GM23338 (cell line): ENCODE measurements at regions not wholly inside any gene's neighbourhood (a gene's known extent, or its start where the extent isn't known, plus 50 kb on each side); places are given as distances from the start of the nearest gene placed in this dataset.

ENCODE experiments used
- ATAC-seq: fragments of 200-7000 bp; cut with Tn5 transposase; 3 replicates; pipeline ENCODE4 v1.9.1; 2020
- DNase-seq: peaks from one replicate; pipeline ENCODE4 v3.0.0-alpha.2; 2015; ENCODE audit warnings: low spot score
- H2AFZ ChIP-seq: fragments of 200-600 bp; sonication (generic); 2 replicates; pipeline ENCODE4 v1.8.0; 2016; ENCODE audit warnings: antibody characterized with exemption, mild to moderate bottlenecking, moderate library complexity
- H3F3A ChIP-seq: fragments of 200-600 bp; sonication (generic); replicated peaks from 2 replicates; pipeline ENCODE4 v1.8.0; 2017; ENCODE audit warnings: antibody characterized with exemption, mixed run types, low read depth
- H3K27ac ChIP-seq: fragments of 200-600 bp; sonication (generic); 2 replicates; pipeline ENCODE4 v1.6.1; 2016; ENCODE audit warnings: low read depth
- H3K27me3 ChIP-seq: fragments of 200-600 bp; sonication (generic); 2 replicates; pipeline ENCODE4 v1.8.0; 2016; ENCODE audit warnings: mild to moderate bottlenecking, mixed run types, moderate library complexity; ENCODE audit not compliant: insufficient read depth
- H3K36me3 ChIP-seq: fragments of 200-600 bp; sonication (generic); 2 replicates; pipeline ENCODE4 v1.8.0; 2016; ENCODE audit warnings: mild to moderate bottlenecking; ENCODE audit not compliant: insufficient read depth
- H3K4me1 ChIP-seq: fragments of 200-600 bp; sonication (generic); 2 replicates; pipeline ENCODE4 v1.8.0; 2016; ENCODE audit warnings: mild to moderate bottlenecking, moderate library complexity; ENCODE audit not compliant: insufficient read depth
- H3K4me2 ChIP-seq: fragments of 200-600 bp; sonication (generic); 2 replicates; pipeline ENCODE4 v1.7.1; 2017; ENCODE audit warnings: mixed run types
- H3K4me3 ChIP-seq: fragments of 200-600 bp; sonication (generic); 2 replicates; pipeline ENCODE4 v1.6.1; 2016; ENCODE audit warnings: mixed run types
- H3K79me2 ChIP-seq: fragments of 200-600 bp; sonication (generic); replicated peaks from 2 replicates; pipeline ENCODE4 v1.8.0; 2017; ENCODE audit warnings: mild to moderate bottlenecking; ENCODE audit not compliant: insufficient read depth
- H3K9me2 ChIP-seq: fragments of 200-600 bp; sonication (generic); 2 replicates; pipeline ENCODE4 v1.8.0; 2017; ENCODE audit not compliant: insufficient read depth
- H4K20me1 ChIP-seq: fragments of 200-600 bp; sonication (generic); replicated peaks from 2 replicates; pipeline ENCODE4 v1.8.0; 2017; ENCODE audit warnings: mild to moderate bottlenecking; ENCODE audit not compliant: insufficient read depth
- H3K27ac Mint-ChIP-seq: 2 replicates; pipeline ENCODE4 v1.8.0; 2020; ENCODE audit warnings: inconsistent platforms, mild to moderate bottlenecking, moderate library complexity, mixed read lengths
- H3K27me3 Mint-ChIP-seq: 3 replicates; pipeline ENCODE4 v1.8.0; 2022; ENCODE audit warnings: low read depth, mild to moderate bottlenecking, moderate library complexity, mixed read lengths, inconsistent platforms; ENCODE audit not compliant: insufficient read depth, poor library complexity
- H3K36me3 Mint-ChIP-seq: 3 replicates; pipeline ENCODE4 v1.8.0; 2021; ENCODE audit warnings: low read depth, mild to moderate bottlenecking, inconsistent platforms, moderate library complexity, mixed read lengths
- H3K4me1 Mint-ChIP-seq: 3 replicates; pipeline ENCODE4 v1.8.0; 2020; ENCODE audit warnings: mild to moderate bottlenecking, inconsistent platforms, mixed read lengths
- H3K4me3 Mint-ChIP-seq: 3 replicates; pipeline ENCODE4 v1.8.0; 2021; ENCODE audit warnings: moderate library complexity, mild to moderate bottlenecking, inconsistent platforms, mixed read lengths
- H3K9me3 Mint-ChIP-seq: 3 replicates; pipeline ENCODE4 v1.8.0; 2020; ENCODE audit warnings: moderate library complexity, mild to moderate bottlenecking, inconsistent platforms, mixed read lengths
- CREB1 ChIP-seq: fragments of 250-450 bp; sonication (Bioruptor Pico); IDR thresholded peaks from 2 replicates; pipeline ENCODE4 v1.5.0; 2020; ENCODE audit warnings: low read depth, mild to moderate bottlenecking, moderate library complexity
- CTCF ChIP-seq, 2 experiments: fragments of 200-600 bp in 1 of 2; sonication (generic) in 1 of 2; conservative IDR thresholded peaks; 2 replicates each; pipeline versions ENCODE4 v1.5.1 to v1.6.1; 2016 to 2017; ENCODE audit warnings: antibody characterized with exemption in 2 of 2, low read depth in 2 of 2, mild to moderate bottlenecking in 2 of 2, moderate library complexity in 1 of 2
- ETS1 ChIP-seq: IDR thresholded peaks from 2 replicates; pipeline ENCODE4 v1.6.1; 2016; ENCODE audit warnings: antibody characterized with exemption
- EZH2 ChIP-seq: fragments of 200-600 bp; sonication (generic); IDR thresholded peaks from one replicate; pipeline ENCODE4 v1.8.0; 2017; ENCODE audit warnings: antibody characterized with exemption, mild to moderate bottlenecking, low read depth; ENCODE audit not compliant: unreplicated experiment
- EZH2phosphoT487 ChIP-seq: fragments of 200-600 bp; sonication (generic); IDR thresholded peaks from one replicate; pipeline ENCODE4 v1.8.1; 2018; ENCODE audit warnings: antibody characterized with exemption; ENCODE audit not compliant: unreplicated experiment
- JUNB ChIP-seq: IDR thresholded peaks from one replicate; pipeline ENCODE4 v1.6.1; 2016; ENCODE audit warnings: antibody characterized with exemption; ENCODE audit not compliant: unreplicated experiment
- NANOG ChIP-seq: IDR thresholded peaks from 2 replicates; pipeline ENCODE4 v1.6.1; 2016; ENCODE audit warnings: antibody characterized with exemption, borderline replicate concordance
- POLR2AphosphoS5 ChIP-seq: IDR thresholded peaks from 2 replicates; pipeline ENCODE4 v1.6.1; 2016; ENCODE audit warnings: antibody characterized with exemption, low read depth
- REST ChIP-seq: IDR thresholded peaks from one replicate; pipeline ENCODE4 v1.6.1; 2018; ENCODE audit warnings: antibody characterized with exemption; ENCODE audit not compliant: unreplicated experiment
- STAT1 ChIP-seq: IDR thresholded peaks from one replicate; pipeline ENCODE4 v1.6.1; 2016; ENCODE audit warnings: antibody characterized with exemption; ENCODE audit not compliant: unreplicated experiment
- ZNF114 ChIP-seq: fragments of 250-450 bp; sonication (Bioruptor Pico); IDR thresholded peaks from 2 replicates; pipeline ENCODE4 v1.5.0; 2020; ENCODE audit warnings: mild to moderate bottlenecking, moderate library complexity
- ZNF331 ChIP-seq: fragments of 250-450 bp; sonication (Bioruptor Pico); IDR thresholded peaks from 2 replicates; pipeline ENCODE4 v1.5.0; 2020; ENCODE audit warnings: low read depth, mild to moderate bottlenecking, moderate library complexity
- ZNF462 ChIP-seq: fragments of 250-450 bp; sonication (Bioruptor Pico); IDR thresholded peaks from 2 replicates; pipeline ENCODE4 v1.5.0; 2020; ENCODE audit warnings: mild to moderate bottlenecking, moderate library complexity

- TF ChIP-seq ZNF331 (CRISPR knock-in tag), result no peak
- TF ChIP-seq ZNF462 (CRISPR knock-in tag), result no peak
- TF ChIP-seq NANOG, result no peak
- no peak for TF ChIP-seq EZH2phosphoT487
- TF ChIP-seq CTCF (conservative IDR thresholded peaks at IDR 0.05; ENCODE audit: low read depth in 2 of 2), result no peak
- no peak for TF ChIP-seq EZH2
- no peak for TF ChIP-seq REST
- TF ChIP-seq POLR2AphosphoS5, result no peak
- no peak for TF ChIP-seq CREB1 (CRISPR knock-in tag)
- TF ChIP-seq JUNB, result no peak
- no peak for TF ChIP-seq STAT1
- no peak for TF ChIP-seq ZNF114 (CRISPR knock-in tag)
- TF ChIP-seq ETS1, result no peak
- Mint-ChIP-seq H3K4me3 (no peak overlapping the region), H3K9me3 (no peaks in the 10 kb centered on the region; the same call in 2 of the 3 replicates), H3K27ac (no peak overlapping the region), H3K27me3 (peaks cover 22% of the 10 kb centered on the region), H3K4me1 (peaks cover 50% of the 10 kb centered on the region), H3K36me3 (no peaks in the 10 kb centered on the region)
- H3K4me3 ChIP-seq, result no peak overlapping the region
- no peak overlapping the region for H3K4me2 ChIP-seq
- ATAC-seq (no peak), DNase-seq (peak; percentile 38)
- no peaks in the 10 kb centered on the region for H4K20me1 ChIP-seq
- H3K9me2 ChIP-seq, result no peaks in the 10 kb centered on the region
- H2AFZ ChIP-seq, result no peak overlapping the region
- H3F3A ChIP-seq, result peaks cover 25% of the 10 kb centered on the region
- no peaks in the 10 kb centered on the region for H3K27me3 ChIP-seq
- H3K36me3 ChIP-seq, result no peaks in the 10 kb centered on the region
- H3K4me1 ChIP-seq, result peaks cover 37% of the 10 kb centered on the region
- H3K27ac ChIP-seq, result no peak overlapping the region; the same call in 1 of the 2 replicates
- no peaks in the 10 kb centered on the region for H3K79me2 ChIP-seq
Measured at GRCh38 chr3:14274612-14274936, 96.0 kb downstream of the LSM3 start.
